Retinal pigment epithelial cell (primary cell): ENCODE measurements at regions not wholly inside any gene's neighbourhood (a gene's known extent, or its start where the extent isn't known, plus 50 kb on each side); places are given as distances from the start of the nearest gene placed in this dataset.
"Not testable (repeated sequence)": the region's sequence is repeated elsewhere in the genome, so short reads cannot be mapped to it uniquely, and the experiment has no call there.

Experiments
- DNase-seq: peaks from one replicate; pipeline ENCODE4 v3.0.0-alpha.2; 2010; ENCODE audit warnings: low read depth
- H3K4me3 ChIP-seq: 2 replicates; pipeline ENCODE4 v1.5.1; 2011; ENCODE audit warnings: mild to moderate bottlenecking, low read length, control low read depth, moderate library complexity
- TF ChIP-seq, protein P1 (sequence below): conservative IDR thresholded peaks from 2 replicates; pipeline ENCODE4 v1.5.1; 2011; ENCODE audit warnings: low read depth, low read length, control low read depth, inconsistent platforms

GRCh38 chr2:239731422-239731821 is 293.7 kb downstream of the NDUFA10 start:
- DNase-seq: no peak
- H3K4me3 ChIP-seq: no peak overlapping the region
- TF ChIP-seq, protein P1, sequence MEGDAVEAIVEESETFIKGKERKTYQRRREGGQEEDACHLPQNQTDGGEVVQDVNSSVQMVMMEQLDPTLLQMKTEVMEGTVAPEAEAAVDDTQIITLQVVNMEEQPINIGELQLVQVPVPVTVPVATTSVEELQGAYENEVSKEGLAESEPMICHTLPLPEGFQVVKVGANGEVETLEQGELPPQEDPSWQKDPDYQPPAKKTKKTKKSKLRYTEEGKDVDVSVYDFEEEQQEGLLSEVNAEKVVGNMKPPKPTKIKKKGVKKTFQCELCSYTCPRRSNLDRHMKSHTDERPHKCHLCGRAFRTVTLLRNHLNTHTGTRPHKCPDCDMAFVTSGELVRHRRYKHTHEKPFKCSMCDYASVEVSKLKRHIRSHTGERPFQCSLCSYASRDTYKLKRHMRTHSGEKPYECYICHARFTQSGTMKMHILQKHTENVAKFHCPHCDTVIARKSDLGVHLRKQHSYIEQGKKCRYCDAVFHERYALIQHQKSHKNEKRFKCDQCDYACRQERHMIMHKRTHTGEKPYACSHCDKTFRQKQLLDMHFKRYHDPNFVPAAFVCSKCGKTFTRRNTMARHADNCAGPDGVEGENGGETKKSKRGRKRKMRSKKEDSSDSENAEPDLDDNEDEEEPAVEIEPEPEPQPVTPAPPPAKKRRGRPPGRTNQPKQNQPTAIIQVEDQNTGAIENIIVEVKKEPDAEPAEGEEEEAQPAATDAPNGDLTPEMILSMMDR: no peak

DNA sequence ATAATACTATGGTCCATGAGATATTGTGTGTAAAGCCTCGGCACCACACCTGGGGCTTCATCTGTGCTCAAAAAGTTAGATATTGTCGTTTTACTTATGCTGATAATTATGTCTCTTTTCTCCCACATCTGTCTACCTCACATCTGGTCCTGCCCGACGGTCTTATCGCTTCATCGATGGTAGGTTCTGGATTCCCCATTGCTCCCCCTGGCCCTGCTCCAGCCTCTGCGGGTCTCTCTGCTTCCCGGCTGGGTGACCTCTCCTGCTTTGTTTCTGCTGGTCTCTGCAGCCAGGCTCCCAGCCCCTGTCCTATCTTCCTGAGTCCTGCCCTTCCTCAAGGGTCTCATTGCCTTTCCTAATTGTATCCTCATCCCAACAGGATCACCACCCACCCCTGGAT is 294.2 kb downstream of the NDUFA10 start:
- no peak overlapping the region for H3K4me3 ChIP-seq
- no peak for DNase-seq

DNA sequence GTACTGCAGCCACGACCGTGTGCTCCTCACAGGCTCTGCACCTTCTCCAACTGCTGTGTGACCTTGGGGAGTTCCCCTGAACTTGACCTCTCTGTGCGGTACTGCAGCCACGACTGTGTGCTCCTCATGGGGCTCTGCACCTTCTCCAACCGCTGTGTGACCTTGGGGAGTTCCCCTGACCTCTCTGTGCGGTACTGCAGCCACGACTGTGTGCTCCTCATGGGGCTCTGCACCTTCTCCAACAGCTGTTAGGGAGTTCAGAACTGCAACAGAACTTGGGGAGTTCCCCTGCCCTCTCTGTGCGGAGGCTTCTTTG is 294.6 kb downstream of the NDUFA10 start:
- H3K4me3 ChIP-seq, DNase-seq: not testable (repeated sequence)

More for the DNA sequence above, 294.2 kb downstream of the NDUFA10 start:
- TF ChIP-seq, protein P1: no peak

- H3K4me3 ChIP-seq: no peak overlapping the region
- TF ChIP-seq, protein P1: no peak
- DNase-seq: no peak
Observed at GRCh38 chr2:239729681-239730566, 295.2 kb downstream of the NDUFA10 start.

GRCh38 chr2:239729151-239729550 is 296.0 kb downstream of the NDUFA10 start:
- no peak overlapping the region for H3K4me3 ChIP-seq
- TF ChIP-seq, protein P1: no peak
- DNase-seq: no peak

DNA sequence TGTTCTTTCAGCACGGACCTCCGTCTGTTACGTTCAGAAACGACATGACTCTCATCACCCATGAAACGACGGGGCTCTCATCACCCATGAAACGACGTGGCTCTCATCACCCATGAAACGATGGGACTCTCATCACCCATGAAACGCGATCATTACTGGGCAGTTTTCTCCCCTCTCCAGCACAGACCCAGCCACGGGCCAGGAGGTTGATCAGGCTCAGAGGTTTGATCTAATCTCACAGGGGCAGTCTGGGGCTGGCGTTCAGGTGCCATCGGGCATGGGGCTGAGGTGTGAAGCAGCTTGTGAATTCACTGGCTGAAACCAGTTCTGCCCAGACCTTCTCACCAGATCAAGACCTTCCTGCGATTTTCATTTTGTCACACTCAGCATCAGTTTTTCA is 296.4 kb downstream of the NDUFA10 start:
- no peak overlapping the region for H3K4me3 ChIP-seq
- TF ChIP-seq, protein P1: no peak
- DNase-seq: no peak

- no peak overlapping the region for H3K4me3 ChIP-seq
- no peak for DNase-seq
- TF ChIP-seq, protein P1: no peak
Observed at GRCh38 chr2:239727776-239728600, 297.2 kb downstream of the NDUFA10 start.
